ENCODE measurements at regions not wholly inside any gene's neighbourhood (a gene's known extent, or its start where the extent isn't known, plus 50 kb on each side); places are given as distances from the start of the nearest gene placed in this dataset.
A peak's percentile ranks its signal among the peaks of the same experiment; 100 is the strongest.

GRCh38 chr5:79857714-79858409 lies 133.2 kb downstream of the MTX3 start:
- no peaks in the 10 kb centered on the region for H3K9me3 ChIP-seq
- TF ChIP-seq POLR2A (IDR thresholded peaks at IDR 0.05) (no peak), CTCF (IDR thresholded peaks at IDR 0.05) (peak; percentile 77 to 93 (median 83))
- H3K4me1 ChIP-seq = no peaks in the 10 kb centered on the region
- peak; percentile 69 to 91 (median 74) for DNase-seq
- H3K4me3 ChIP-seq = no peak overlapping the region
- no peaks in the 10 kb centered on the region for H3K27me3 ChIP-seq
- no peaks in the 10 kb centered on the region for H3K36me3 ChIP-seq
- H3K27ac ChIP-seq = no peak overlapping the region

GRCh38 chr5:79856456-79857055 lies 134.5 kb downstream of the MTX3 start:
- TF ChIP-seq CTCF (IDR thresholded peaks at IDR 0.05) (no peak), POLR2A (IDR thresholded peaks at IDR 0.05) (no peak)
- no peaks in the 10 kb centered on the region for H3K36me3 ChIP-seq
- no peaks in the 10 kb centered on the region for H3K27me3 ChIP-seq
- no peak overlapping the region for H3K4me3 ChIP-seq
- H3K4me1 ChIP-seq = no peaks in the 10 kb centered on the region
- no peak overlapping the region for H3K27ac ChIP-seq
- no peak for DNase-seq
- no peaks in the 10 kb centered on the region for H3K9me3 ChIP-seq

- H3K36me3 ChIP-seq = no peaks in the 10 kb centered on the region
- no peaks in the 10 kb centered on the region for H3K4me1 ChIP-seq
- no peaks in the 10 kb centered on the region for H3K27me3 ChIP-seq
- no peak overlapping the region for H3K4me3 ChIP-seq
- no peak overlapping the region for H3K27ac ChIP-seq
- no peaks in the 10 kb centered on the region for H3K9me3 ChIP-seq
- TF ChIP-seq POLR2A (IDR thresholded peaks at IDR 0.05) (no peak), CTCF (IDR thresholded peaks at IDR 0.05) (no peak)
- DNase-seq = no peak
Observed at GRCh38 chr5:79853676-79854418, 137.2 kb downstream of the MTX3 start.

- H3K4me1 ChIP-seq = no peaks in the 10 kb centered on the region
- no peak overlapping the region for H3K4me3 ChIP-seq
- TF ChIP-seq POLR2A (IDR thresholded peaks at IDR 0.05) (no peak), CTCF (IDR thresholded peaks at IDR 0.05) (no peak)
Observed at GRCh38 chr5:79853028-79853427, 138.0 kb downstream of the MTX3 start.

GRCh38 chr5:79851391-79851863 lies 139.6 kb downstream of the MTX3 start:
- no peak overlapping the region for H3K4me3 ChIP-seq
- no peak overlapping the region for H3K27ac ChIP-seq
- no peaks in the 10 kb centered on the region for H3K9me3 ChIP-seq
- H3K36me3 ChIP-seq = no peaks in the 10 kb centered on the region
- TF ChIP-seq CTCF (IDR thresholded peaks at IDR 0.05) = no peak
- no peak for TF ChIP-seq POLR2A (IDR thresholded peaks at IDR 0.05)
- no peak for DNase-seq
- H3K4me1 ChIP-seq = no peaks in the 10 kb centered on the region
- H3K27me3 ChIP-seq = no peaks in the 10 kb centered on the region

More at GRCh38 chr5:79853028-79853427, 138.0 kb downstream of the MTX3 start:
- Histone ChIP-seq H3K27ac (no peak overlapping the region), H3K27me3 (no peaks in the 10 kb centered on the region), H3K36me3 (no peaks in the 10 kb centered on the region), H3K9me3 (no peaks in the 10 kb centered on the region)
- DNase-seq = no peak
